ENCODE measurements at regions not wholly inside any gene's neighbourhood (a gene's known extent, or its start where the extent isn't known, plus 50 kb on each side); places are given as distances from the start of the nearest gene placed in this dataset.
A peak's percentile ranks its signal among the peaks of the same experiment; 100 is the strongest.
"Not testable (repeated sequence)": the region's sequence is repeated elsewhere in the genome, so short reads cannot be mapped to it uniquely, and the experiment has no call there.

DNA sequence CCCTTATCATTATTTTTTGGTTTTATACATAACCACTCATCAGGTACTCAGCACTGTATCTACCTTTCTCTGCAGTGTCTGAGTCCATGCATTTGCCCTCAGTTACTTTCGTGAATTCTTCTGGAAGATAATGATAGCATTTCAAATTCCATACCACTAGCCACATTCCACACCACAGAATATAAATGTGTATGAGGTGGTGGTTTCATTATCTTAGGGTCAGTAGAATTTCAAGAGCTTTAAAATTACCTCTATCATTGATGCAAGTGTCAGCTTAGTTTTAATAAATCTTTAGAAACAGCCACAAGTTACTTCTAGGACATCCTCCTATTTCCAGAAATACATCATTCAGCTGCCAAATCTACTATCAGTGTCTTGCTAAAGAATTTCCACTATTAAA, 1578.3 kb downstream of the OLFM4 start:
- no peak for DNase-seq

- DNase-seq = no peak
Measured at GRCh38 chr13:54607421-54607820, 1578.8 kb downstream of the OLFM4 start.

- DNase-seq = no peak
Measured at GRCh38 chr13:54611390-54611789, 1582.8 kb downstream of the OLFM4 start.

GRCh38 chr13:54614726-54615125, 1586.1 kb downstream of the OLFM4 start:
- DNase-seq = no peak

DNA sequence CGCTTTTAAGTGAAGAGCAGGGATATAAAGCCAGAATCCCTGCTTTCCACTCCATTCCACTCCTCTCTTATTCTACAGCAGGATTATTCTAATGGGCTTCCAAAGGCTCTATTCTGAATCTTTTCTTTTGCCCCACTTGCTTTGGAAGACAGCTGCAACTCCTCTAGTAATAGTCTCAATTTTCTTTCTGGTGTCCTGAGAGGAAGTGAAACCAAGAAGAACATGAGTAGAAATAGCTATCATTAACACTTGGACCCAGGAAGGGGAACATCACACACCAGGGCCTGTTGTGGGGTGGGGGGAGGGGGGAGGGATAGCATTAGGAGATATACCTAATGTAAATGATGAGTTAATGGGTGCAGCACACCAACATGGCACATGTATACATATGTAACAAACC, 1597.9 kb downstream of the OLFM4 start:
- not testable (repeated sequence) for DNase-seq

DNA sequence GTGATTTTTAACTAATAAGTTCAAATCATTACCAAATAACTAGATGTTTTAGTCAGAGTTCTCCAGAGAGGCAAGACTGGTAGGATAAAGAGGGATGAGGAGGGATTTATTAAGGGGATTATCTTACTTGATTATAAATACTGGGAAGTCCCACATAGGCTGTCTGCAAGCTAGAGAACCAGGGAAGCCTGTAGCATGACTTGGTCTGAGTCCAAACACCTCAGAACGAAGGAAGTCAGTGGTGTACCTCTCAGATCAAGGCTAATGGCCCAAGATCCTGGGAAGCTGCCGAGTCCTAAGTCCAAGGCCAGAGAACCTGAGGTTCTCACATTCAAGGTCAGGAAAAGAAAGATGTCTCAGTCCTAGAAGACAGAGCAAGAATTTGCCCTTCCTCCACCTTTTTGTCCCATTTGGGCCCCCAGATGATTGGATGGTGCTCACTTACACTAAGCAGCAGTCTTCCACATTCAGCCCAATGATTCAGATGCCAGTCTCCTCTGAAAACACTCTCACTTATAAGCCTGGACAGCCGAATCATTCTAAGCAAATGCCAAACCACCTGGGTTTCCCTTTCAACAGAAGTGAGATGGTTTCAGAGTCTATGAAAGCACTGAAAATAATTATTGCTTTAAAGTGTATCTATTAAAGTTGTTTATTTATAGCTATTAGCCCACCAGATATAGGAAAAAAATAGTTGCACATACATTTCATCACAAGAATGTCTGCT, 1599.2 kb downstream of the OLFM4 start:
- no peak for DNase-seq

- no peak for DNase-seq
Measured at GRCh38 chr13:54628383-54628782, 1599.8 kb downstream of the OLFM4 start.

GRCh38 chr13:54633456-54633855, 1604.8 kb downstream of the OLFM4 start:
- DNase-seq = no peak

DNA sequence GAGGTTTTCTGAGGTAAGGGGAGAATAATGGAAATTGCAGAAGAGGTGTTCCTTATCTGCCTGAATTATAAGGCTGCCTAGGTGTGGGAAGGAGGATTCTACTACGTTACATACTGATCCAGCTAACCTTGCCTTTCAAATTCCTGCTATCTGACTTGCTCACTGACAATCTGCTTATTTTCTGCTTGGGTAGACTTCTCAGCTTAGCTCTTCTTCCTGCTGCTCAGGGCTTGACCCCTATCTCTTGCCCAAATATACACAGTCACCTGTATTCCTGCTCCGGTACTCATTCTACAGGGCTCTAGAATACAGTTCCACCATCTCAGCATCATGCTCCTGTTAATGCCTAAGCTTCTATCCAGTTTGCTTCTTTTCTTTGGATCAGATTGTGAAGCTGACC, 1607.6 kb downstream of the OLFM4 start:
- DNase-seq = no peak

DNA sequence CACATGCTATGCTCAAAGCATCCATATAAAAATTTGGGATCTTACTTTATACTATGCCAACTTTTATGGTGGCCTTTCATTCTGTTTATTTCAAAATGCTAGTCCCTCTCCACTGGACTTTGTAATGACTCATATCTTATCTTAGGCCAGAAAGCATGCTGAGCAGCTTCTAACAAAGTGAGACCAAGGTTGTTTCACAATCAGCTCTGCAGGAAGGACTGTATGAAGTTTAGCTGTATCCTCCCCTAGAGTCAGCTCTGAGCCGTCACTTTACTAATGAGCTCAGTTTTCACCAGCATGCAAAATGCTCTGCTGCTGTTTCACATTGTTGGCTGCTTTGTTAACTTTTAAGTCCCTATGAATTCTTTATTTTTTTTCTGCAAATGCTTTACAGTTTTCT, 1608.8 kb downstream of the OLFM4 start:
- DNase-seq = no peak

DNA sequence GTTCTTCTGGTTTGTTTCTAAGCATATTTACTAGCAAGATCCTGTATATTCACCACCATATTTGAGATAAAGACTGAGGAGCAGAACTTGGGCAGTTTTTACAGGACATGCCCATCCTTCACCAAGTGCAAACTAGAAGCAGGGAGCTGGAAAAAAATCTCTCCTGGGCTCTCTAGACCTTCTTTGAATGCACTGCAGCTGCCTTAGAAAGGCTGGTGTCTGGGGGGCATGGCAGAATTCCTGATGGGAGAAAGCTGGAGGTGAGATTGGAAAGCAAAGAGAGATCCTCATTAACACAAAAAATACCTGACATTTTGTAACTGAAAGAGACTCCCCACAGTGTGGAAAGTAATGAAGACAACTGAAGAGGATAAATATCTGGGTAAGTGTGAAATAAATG, 1612.1 kb downstream of the OLFM4 start:
- no peak for DNase-seq

DNA sequence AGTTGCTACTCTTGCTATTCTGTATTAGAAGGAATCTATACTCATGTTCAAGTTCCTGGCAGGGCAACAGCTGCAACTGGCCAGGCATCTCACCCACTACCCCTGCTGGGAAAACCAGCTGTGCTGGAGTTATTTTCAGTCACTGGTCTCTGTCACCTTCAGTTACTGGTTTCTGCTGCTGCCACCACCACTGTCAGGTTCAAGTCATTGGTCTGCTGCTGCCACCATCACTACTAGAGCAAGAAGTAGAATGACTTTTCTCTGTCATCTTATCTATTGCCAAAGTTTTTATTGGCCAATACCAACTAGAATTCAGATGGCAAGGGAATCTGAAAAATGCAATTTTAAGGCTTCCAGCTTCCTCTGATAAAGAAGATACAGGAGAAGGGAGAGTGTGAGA, 1615.2 kb downstream of the OLFM4 start:
- no peak for DNase-seq

DNA sequence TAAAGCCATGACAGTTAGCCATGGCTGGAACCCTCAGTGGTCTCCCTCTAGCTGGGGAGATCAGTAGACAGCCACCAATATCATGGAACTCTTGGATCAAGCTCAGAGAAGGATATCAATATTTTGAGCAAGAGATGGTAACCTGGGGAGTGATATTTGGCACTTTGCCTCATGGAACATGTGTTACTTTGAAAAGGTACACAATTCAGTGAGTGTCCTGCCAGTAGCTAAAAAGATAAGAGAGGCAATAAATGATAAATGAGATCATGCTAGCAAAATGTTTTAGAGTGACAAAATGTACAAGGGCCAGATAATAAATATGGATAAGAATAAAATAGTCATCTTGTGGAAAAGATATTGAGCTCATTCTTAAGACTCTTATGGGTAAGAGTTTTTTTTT, 1618.7 kb downstream of the OLFM4 start:
- no peak for DNase-seq

- DNase-seq = no peak
Measured at GRCh38 chr13:54657588-54657987, 1629.0 kb downstream of the OLFM4 start.

GRCh38 chr13:54658771-54659170, 1630.2 kb downstream of the OLFM4 start:
- no peak for DNase-seq

DNA sequence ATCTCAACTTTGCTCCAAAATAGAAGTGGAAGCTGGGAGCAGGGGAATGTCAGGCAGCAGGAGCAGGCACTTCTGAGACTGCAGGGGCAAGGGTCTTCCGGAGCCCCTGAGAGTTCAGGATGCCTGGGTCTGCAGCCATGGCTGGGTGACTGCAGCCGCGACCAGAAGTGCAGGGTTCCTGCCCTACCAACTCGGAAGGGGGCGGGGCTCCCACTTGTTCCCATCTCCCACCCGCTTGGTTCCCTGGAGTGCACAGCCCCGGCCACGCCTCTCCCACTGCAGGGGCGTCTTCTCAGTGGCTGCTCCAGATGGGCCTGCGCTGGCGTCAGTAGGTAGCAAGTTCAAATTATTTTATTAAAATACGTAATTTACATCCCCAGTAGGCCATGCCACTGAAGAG, 1631.7 kb downstream of the OLFM4 start:
- DNase-seq = no peak

DNA sequence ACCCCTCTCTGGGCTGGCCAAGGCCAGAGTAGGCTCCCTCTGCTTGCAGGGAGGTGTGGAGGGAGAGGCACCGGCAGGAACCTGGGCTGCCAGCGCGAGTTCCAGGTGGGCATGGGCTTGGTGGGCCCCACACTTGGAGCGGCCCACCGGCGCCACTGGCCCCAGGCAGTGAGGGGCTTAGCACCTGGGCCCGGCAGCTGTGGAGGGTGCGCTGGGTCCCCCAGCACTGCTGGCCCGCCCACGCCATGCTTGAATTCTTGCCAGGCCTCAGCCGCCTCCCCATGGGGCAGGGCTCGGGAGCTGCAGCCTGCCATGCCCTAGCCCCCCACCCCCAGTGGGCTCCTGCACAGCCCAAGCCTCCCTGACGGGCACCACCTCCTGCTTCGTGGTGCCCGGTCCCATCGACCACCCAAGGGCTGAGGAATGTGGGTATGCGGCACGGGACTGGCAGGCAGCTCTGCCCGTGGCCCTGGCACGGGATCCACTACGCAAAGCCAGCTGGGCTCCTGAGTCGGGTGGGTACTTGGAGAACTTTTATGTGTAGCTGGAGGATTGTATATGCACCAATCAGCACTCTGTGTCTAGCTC, 1648.0 kb downstream of the OLFM4 start:
- DNase-seq = no peak

GRCh38 chr13:54682184-54682583, 1653.6 kb downstream of the OLFM4 start:
- no peak for DNase-seq

DNA sequence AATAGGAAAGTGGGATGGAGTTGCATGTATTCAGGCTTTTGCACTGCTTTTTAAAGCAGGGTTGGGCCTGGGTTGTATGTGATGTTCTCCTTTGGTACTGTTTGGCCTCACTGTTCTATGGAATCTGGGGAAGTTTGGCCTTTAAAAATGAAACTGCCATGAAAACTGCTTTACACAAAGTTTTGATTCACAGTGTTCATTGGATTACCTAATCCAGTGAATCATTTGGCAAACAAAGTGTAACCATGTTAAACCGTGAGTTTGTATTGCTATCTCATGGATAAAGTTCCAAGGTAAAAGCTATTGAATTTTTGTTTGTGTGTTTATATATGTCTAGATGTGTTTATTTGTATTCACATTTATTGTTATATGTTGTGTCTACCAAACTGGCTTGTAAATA, 1658.6 kb downstream of the OLFM4 start:
- no peak for DNase-seq

- peak; percentile 1 for DNase-seq
Measured at GRCh38 chr13:54699831-54700230, 1671.2 kb downstream of the OLFM4 start.

DNA sequence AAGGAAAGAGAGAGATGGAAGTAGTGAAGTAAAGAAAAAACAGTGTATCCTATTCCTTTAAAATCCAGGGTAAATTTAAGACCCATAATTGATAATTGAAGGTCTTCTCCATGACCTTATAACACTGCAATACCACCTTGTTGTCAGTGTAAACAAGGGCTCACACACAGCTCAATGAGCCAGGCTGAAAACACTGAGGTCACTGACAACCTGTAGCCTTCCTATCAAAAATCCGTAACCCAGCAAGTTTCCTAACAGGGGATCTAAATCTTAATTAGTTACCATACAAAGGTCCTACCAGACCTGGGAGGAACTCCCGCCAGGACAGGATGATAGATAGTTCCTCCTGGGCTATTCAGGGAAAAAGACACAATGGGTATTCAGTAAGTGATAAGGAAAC, 1677.1 kb downstream of the OLFM4 start:
- DNase-seq = no peak

GRCh38 chr13:54706336-54706735, 1677.7 kb downstream of the OLFM4 start:
- no peak for DNase-seq

DNA sequence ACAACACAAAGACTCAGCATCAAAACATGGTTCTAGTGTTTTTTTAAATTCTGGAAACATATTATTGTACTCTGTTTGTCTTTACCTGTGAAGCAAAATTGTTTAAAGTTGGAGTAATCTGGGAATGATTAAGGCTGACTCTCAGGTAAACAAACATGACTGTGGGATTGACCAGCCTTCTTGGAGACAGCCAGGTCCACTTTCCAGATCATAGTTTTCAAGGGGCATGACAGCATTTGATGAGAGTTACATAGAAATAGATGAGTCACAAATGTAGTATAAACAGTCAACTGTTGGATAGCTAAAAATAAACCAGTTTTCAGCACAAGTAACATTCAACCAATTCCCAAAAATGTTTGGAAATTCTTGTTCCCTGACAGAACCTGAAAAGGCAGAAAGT, 1680.9 kb downstream of the OLFM4 start:
- DNase-seq = no peak

DNA sequence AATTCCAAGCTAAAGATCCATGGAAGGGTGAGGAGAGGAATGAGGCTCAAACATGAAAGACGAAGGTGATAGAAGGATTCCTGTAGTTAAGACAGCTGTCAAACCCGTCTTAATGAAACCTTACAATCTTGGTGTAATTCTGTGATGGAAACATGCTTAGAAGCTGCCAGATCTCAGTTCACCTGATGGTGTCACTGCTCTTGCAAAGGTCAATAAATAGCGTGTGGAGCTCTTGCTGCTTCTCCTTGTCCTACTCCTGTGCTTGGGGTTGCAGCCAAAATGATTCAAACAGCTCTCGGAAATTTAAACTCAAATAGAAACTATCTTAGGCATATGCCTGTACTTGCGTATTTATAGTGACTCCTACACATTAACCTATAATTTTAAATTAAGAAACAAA, 1705.0 kb downstream of the OLFM4 start:
- no peak for DNase-seq

DNA sequence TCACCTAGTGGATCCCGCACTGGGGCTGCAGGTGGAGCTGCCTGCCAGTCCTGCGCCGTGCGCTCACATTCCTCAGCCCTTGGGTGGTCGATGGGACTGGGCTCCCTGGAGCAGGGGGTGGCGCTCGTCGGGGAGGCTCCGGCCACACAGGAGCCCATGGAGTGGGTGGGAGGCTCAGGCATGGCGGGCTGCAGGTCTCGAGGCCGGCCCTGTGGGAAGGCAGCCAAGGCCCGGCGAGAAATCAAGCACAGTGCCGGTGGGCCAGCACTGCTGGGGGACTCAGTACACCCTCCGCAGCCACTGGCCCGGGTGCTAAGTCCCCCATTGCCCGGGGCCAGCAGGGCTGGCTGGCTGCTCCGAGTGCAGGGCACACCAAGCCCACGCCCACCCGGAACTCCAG, 1708.6 kb downstream of the OLFM4 start:
- not testable (repeated sequence) for DNase-seq

All from CD4-positive, alpha-beta T cell treated with Interleukin-12 subunit alpha and Interleukin-12 subunit beta, for 1 hour (primary cell).